Neuronal stem cell (in vitro differentiated cells): ENCODE measurements at regions not wholly inside any gene's neighbourhood (a gene's known extent, or its start where the extent isn't known, plus 50 kb on each side); places are given as distances from the start of the nearest gene placed in this dataset.
A peak's percentile ranks its signal among the peaks of the same experiment; 100 is the strongest.
"Not testable (repeated sequence)": the region's sequence is repeated elsewhere in the genome, so short reads cannot be mapped to it uniquely, and the experiment has no call there.

Experiments used
- DNase-seq: peaks from one replicate; pipeline ENCODE4 v3.0.0-alpha.2; 2013; ENCODE audit warnings: low spot score
- H2AFZ ChIP-seq: one replicate; pipeline ENCODE4 v1.6.1; 2013; ENCODE audit warnings: mild to moderate bottlenecking, low read length, inconsistent platforms
- H2AK5ac ChIP-seq: 2 replicates; pipeline ENCODE4 v1.6.1; 2013; ENCODE audit warnings: low read depth, mild to moderate bottlenecking, inconsistent platforms, low read length, moderate library complexity, mixed read lengths
- H2BK120ac ChIP-seq: 2 replicates; pipeline ENCODE4 v1.6.1; 2013; ENCODE audit warnings: low read depth, mild to moderate bottlenecking, inconsistent platforms, low read length, moderate library complexity, mixed read lengths
- H2BK12ac ChIP-seq: one replicate; pipeline ENCODE4 v1.6.1; 2013; ENCODE audit warnings: low read length, inconsistent platforms
- H2BK15ac ChIP-seq: 2 replicates; pipeline ENCODE4 v1.6.1; 2013; ENCODE audit warnings: mild to moderate bottlenecking, low read length, inconsistent platforms, mixed read lengths
- H2BK5ac ChIP-seq: one replicate; pipeline ENCODE4 v1.6.1; 2013; ENCODE audit warnings: inconsistent platforms, mild to moderate bottlenecking, low read length, moderate library complexity
- H3K14ac ChIP-seq: one replicate; pipeline ENCODE4 v1.6.1; 2013; ENCODE audit warnings: low read length, inconsistent platforms
- H3K18ac ChIP-seq: 2 replicates; pipeline ENCODE4 v1.6.1; 2013; ENCODE audit warnings: low read length, inconsistent platforms
- H3K23ac ChIP-seq: 2 replicates; pipeline ENCODE4 v1.6.1; 2013; ENCODE audit warnings: low read depth, mild to moderate bottlenecking, mixed read lengths, low read length, inconsistent platforms; ENCODE audit not compliant: poor library complexity
- H3K27ac ChIP-seq: replicated peaks from 3 replicates; pipeline ENCODE4 v1.5.1; 2013; ENCODE audit warnings: low read length, inconsistent platforms
- H3K27me3 ChIP-seq, 3 experiments: 2 replicates each; pipeline ENCODE4 v1.6.1; 2013; ENCODE audit warnings: low read length in 3 of 3, mild to moderate bottlenecking in 2 of 3, inconsistent platforms in 1 of 3, low read depth in 1 of 3, mixed read lengths in 1 of 3, moderate library complexity in 1 of 3; ENCODE audit not compliant: control insufficient read depth in 3 of 3, insufficient read depth in 3 of 3
- H3K36me3 ChIP-seq, 2 donors: replicated peaks in 1 of 2; 2 replicates each; pipeline ENCODE4 v1.6.1; 2013; ENCODE audit warnings: low read length in 2 of 2; ENCODE audit not compliant: control insufficient read depth in 2 of 2, insufficient read depth in 2 of 2
- H3K4ac ChIP-seq: 2 replicates; pipeline ENCODE4 v1.6.1; 2013; ENCODE audit warnings: inconsistent platforms, mild to moderate bottlenecking, low read length, moderate library complexity
- H3K4me1 ChIP-seq, 2 donors: 1 replicate in 1 of 2; 2 replicates in 1 of 2; pipeline ENCODE4 v1.6.1; 2013; ENCODE audit warnings: low read length in 2 of 2, low read depth in 1 of 2; ENCODE audit not compliant: control insufficient read depth in 2 of 2, insufficient read depth in 1 of 2
- H3K4me2 ChIP-seq: one replicate; pipeline ENCODE4 v1.6.1; 2013; ENCODE audit warnings: mild to moderate bottlenecking, low read length, inconsistent platforms; ENCODE audit not compliant: insufficient read depth, poor library complexity, severe bottlenecking
- H3K4me3 ChIP-seq, 2 donors: 2 replicates each; pipeline ENCODE4 v1.5.1; 2013; ENCODE audit warnings: low read length in 2 of 2, mild to moderate bottlenecking in 2 of 2, inconsistent platforms in 1 of 2, moderate library complexity in 1 of 2
- H3K79me1 ChIP-seq: one replicate; pipeline ENCODE4 v1.6.1; 2013; ENCODE audit warnings: low read depth, mild to moderate bottlenecking, inconsistent platforms, low read length, moderate library complexity
- H3K9ac ChIP-seq: one replicate; pipeline ENCODE4 v1.6.1; 2013; ENCODE audit warnings: mild to moderate bottlenecking, low read depth, low read length, inconsistent platforms; ENCODE audit not compliant: poor library complexity
- H3K9me3 ChIP-seq, 2 donors: replicated peaks in 1 of 2; 2 replicates each; pipeline versions ENCODE3 to v1.6.1; 2013; ENCODE audit warnings: low read length in 2 of 2, mild to moderate bottlenecking in 2 of 2, inconsistent platforms in 1 of 2, low read depth in 1 of 2, mixed read lengths in 1 of 2, moderate library complexity in 1 of 2; ENCODE audit not compliant: control insufficient read depth in 2 of 2, insufficient read depth in 1 of 2
- H4K8ac ChIP-seq: one replicate; pipeline ENCODE4 v1.6.1; 2013; ENCODE audit warnings: low read depth, mild to moderate bottlenecking, inconsistent platforms, low read length, moderate library complexity
- H4K91ac ChIP-seq: one replicate; pipeline ENCODE4 v1.6.1; 2013; ENCODE audit warnings: low read length, low read depth, mild to moderate bottlenecking, inconsistent platforms; ENCODE audit not compliant: poor library complexity
- WGBS, 2 donors: extraction: QIAGEN DNeasy Blood & Tissue Kit; methylation state at CpG; one replicate each; pipeline ENCODE4 v1.1.7; 2013; ENCODE audit warnings: missing lambda C conversion rate in 2 of 2, mixed read lengths in 1 of 2; ENCODE audit not compliant: insufficient read length in 2 of 2, insufficient replicate concordance in 1 of 2; ENCODE audit errors: extremely low coverage in 2 of 2; 5-methylcytosine and 5-hydroxymethylcytosine counted together

DNA sequence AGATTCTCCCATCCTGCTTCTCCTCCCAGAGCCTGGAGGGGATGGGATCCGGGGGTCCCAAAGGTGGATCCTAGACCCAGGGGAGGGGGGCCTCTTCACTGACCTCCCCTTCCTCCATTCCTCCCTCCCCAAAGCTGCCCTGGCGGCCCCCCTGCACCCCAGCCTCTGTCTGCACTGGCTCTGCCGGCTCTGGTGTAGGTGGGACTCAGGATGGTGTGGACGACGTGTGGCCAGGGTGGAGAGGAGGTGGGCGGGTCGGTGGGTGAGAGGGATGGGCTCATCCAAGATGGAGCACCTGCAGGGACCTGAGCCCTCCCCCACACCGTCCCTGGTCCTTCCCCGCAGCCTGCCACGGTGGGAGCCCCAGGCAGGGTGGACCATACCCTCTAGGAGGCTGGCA is 355.6 kb downstream of the TMEM121 start:
- not testable (repeated sequence) for H3K79me1 ChIP-seq, H3K4me3 ChIP-seq, H4K8ac ChIP-seq, H3K9ac ChIP-seq, H3K27ac ChIP-seq, H2AK5ac ChIP-seq, H3K18ac ChIP-seq, H3K36me3 ChIP-seq, H3K4ac ChIP-seq, H4K91ac ChIP-seq, H3K14ac ChIP-seq, H3K4me2 ChIP-seq, H3K4me1 ChIP-seq, H2BK15ac ChIP-seq, H2BK12ac ChIP-seq, H2BK120ac ChIP-seq, H2BK5ac ChIP-seq, H3K23ac ChIP-seq, H2AFZ ChIP-seq, DNase-seq
- no CpG with 5 or more reads among the region's 10 CpGs for WGBS, 2 donors
- peaks cover 0 to 58% of the 10 kb centered on the region in 2 donors for H3K9me3 ChIP-seq
- H3K27me3 ChIP-seq = peaks cover 0 to 44% (median 0%) of the 10 kb centered on the region in 3 experiments

DNA sequence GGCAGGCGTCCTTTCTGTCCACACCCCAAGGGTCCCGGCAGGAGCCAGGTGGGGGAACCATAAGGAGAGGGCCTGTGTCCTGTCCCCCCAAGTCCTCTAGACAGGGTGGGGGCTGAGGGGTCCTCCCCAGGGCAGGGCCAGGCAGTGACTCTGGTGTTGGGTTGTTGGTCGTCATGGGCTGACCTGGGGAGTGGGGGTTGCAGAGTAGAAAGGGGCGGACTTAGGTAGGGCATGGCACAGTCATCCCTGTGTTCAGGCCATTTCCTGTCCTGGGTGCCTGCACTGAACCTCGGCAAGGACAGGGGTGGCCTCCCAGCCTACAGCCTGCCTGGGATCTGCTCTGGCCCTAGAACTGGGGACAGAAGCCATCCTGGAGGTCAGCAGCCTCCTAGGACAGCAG is 356.2 kb downstream of the TMEM121 start:
- H2BK5ac ChIP-seq = no peak overlapping the region
- no peak overlapping the region for H2AK5ac ChIP-seq
- H3K18ac ChIP-seq = no peak overlapping the region
- H3K9ac ChIP-seq = peak overlapping the region; percentile 44
- no peak overlapping the region for H2BK15ac ChIP-seq
- no peak overlapping the region for H3K4me3 ChIP-seq
- H3K27me3 ChIP-seq = peaks cover 0 to 37% (median 0%) of the 10 kb centered on the region in 3 experiments
- WGBS, 2 donors = no CpG with 5 or more reads among the region's 5 CpGs
- no peak overlapping the region for H2BK120ac ChIP-seq
- H4K91ac ChIP-seq = no peak overlapping the region
- H3K4me1 ChIP-seq = no peaks in the 10 kb centered on the region
- peaks cover 0 to 53% of the 10 kb centered on the region in 2 donors for H3K9me3 ChIP-seq
- no peak overlapping the region for H3K27ac ChIP-seq
- H2BK12ac ChIP-seq = no peak overlapping the region
- DNase-seq = no peak
- H3K36me3 ChIP-seq = no peaks in the 10 kb centered on the region
- H3K79me1 ChIP-seq = no peaks in the 10 kb centered on the region
- H3K4me2 ChIP-seq = no peak overlapping the region
- no peak overlapping the region for H4K8ac ChIP-seq
- no peak overlapping the region for H3K14ac ChIP-seq
- no peak overlapping the region for H3K23ac ChIP-seq
- no peak overlapping the region for H3K4ac ChIP-seq
- H2AFZ ChIP-seq = no peak overlapping the region

DNA sequence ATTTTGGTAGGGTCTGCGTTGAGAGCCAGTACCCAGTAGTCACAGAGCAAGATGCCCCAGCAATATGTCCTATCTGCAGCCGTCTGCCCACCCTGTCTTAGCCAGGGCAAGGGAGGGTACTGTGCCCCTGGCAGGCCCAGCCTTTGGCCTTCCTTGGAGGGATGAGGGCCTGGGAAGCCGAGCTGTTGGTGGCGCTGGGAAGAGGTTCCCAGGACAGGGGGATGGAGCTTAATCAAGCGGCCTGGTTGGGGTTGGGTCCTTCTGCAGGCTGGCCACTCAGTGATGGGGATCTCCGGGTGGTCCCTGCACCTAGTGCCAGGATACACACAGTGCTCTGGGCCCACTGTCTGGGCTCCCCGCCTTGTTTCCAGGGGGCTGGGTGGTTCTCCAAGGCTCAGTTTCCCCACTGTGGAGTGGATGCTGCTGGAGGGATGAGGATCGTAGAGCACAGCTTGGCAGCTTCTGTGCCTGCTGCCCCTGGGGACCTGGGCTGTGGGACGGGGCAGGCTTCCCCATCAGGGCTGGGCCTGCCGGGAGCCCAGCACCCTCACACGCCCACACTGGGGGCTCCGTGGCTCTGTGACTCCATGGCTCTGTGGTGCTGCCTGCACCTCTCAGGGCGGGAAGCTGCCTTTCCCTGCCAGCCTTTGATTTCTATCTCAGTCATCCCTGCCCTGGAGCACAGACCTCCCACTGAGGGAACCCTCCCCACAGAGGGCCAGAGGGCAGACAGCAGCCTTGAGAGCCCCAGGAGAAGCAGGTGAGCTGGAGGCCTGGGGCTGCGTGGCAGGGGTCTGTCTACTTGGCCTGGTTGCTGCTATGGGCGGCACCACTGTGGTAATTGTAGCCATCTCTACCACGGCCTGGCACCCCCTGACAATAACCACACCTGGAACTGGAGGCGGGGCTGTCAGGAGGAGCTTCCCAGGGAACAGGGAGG is 357.0 kb downstream of the TMEM121 start:
- Histone ChIP-seq H2BK15ac (no peak overlapping the region), H3K23ac (no peak overlapping the region), H2AK5ac (no peak overlapping the region), H2AFZ (no peak overlapping the region), H3K4me1 (no peaks in the 10 kb centered on the region), H3K9ac (peak overlapping the region; percentile 44), H3K79me1 (no peaks in the 10 kb centered on the region), H2BK5ac (no peak overlapping the region), H3K9me3 (peaks cover 0 to 50% of the 10 kb centered on the region in 2 donors), H3K4ac (no peak overlapping the region), H3K27me3 (peaks cover 0 to 30% (median 0%) of the 10 kb centered on the region in 3 experiments), H2BK120ac (no peak overlapping the region), H4K91ac (no peak overlapping the region), H3K36me3 (no peaks in the 10 kb centered on the region), H3K4me3 (no peak overlapping the region), H4K8ac (no peak overlapping the region), H3K4me2 (no peak overlapping the region), H3K14ac (no peak overlapping the region), H2BK12ac (no peak overlapping the region), H3K27ac (no peak overlapping the region), H3K18ac (no peak overlapping the region)
- no CpG with 5 or more reads among the region's 17 CpGs for WGBS, 2 donors
- no peak for DNase-seq

DNA sequence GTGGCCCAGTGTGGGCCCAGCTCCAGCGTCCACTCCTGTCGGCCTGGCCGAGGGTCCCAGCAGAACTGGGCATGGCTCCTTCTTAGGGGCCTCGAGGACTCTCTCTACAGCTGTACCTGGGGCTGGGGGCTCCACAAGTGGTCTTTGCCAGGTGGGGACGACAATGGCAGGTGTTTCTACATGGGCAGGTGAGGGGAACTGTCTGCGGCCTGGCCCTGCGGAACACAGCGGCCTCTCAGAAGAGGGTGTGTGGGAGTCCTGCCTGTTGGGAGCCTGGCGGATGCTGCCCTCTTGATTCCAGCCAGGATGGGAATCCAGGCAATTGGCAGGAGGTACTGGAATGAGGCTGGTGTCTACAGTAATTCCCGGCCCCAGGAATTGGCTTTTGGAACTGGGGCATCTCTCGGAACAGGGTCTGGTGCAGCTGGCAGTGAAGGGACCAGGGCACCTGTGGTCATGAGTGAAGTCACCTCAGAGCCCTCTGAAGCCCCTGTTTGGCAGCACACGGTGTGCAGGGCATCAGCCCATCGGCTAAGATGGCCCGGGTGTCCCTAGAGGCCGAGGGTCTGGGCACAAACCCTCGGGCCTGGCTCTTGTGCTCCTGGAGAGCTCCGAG is 357.9 kb downstream of the TMEM121 start:
- not testable (repeated sequence) for H2BK12ac ChIP-seq, H3K36me3 ChIP-seq, H2AFZ ChIP-seq, H3K79me1 ChIP-seq, H3K23ac ChIP-seq, H3K4ac ChIP-seq, H2BK5ac ChIP-seq, H3K14ac ChIP-seq, H2BK120ac ChIP-seq, H4K91ac ChIP-seq, H3K9ac ChIP-seq, H4K8ac ChIP-seq, H3K27ac ChIP-seq, H3K18ac ChIP-seq, H3K4me3 ChIP-seq, DNase-seq, H2BK15ac ChIP-seq, H3K4me2 ChIP-seq, H2AK5ac ChIP-seq, H3K4me1 ChIP-seq
- peaks cover 0 to 48% of the 10 kb centered on the region in 2 donors for H3K9me3 ChIP-seq
- H3K27me3 ChIP-seq = peaks cover 0 to 26% (median 0%) of the 10 kb centered on the region in 3 experiments
- WGBS, 2 donors = no CpG with 5 or more reads among the region's 17 CpGs
